Endothelial cell of umbilical vein (primary cell): ENCODE measurements at regions not wholly inside any gene's neighbourhood (a gene's known extent, or its start where the extent isn't known, plus 50 kb on each side); places are given as distances from the start of the nearest gene placed in this dataset.

Experiments
- JUN ChIP-seq: IDR thresholded peaks from 2 replicates; pipeline ENCODE4 v1.6.1; 2011; ENCODE audit warnings: borderline replicate concordance, low read depth; ENCODE audit not compliant: insufficient read length, insufficient read depth
- MYC ChIP-seq: IDR thresholded peaks from one replicate; pipeline ENCODE4 v1.6.1; 2011; ENCODE audit warnings: mild to moderate bottlenecking, low read depth, low read length
- TF ChIP-seq, protein P1 (sequence below), 2 donors: IDR thresholded peaks; 1 replicate in 1 of 2; 2 replicates in 1 of 2; pipeline ENCODE4 v1.5.1; 2011; ENCODE audit warnings: low read length in 2 of 2, mild to moderate bottlenecking in 2 of 2, moderate library complexity in 2 of 2, control low read depth in 1 of 2, inconsistent platforms in 1 of 2, low read depth in 1 of 2; ENCODE audit not compliant: insufficient read depth in 1 of 2; ENCODE audit errors: extremely low read depth in 1 of 2

DNA sequence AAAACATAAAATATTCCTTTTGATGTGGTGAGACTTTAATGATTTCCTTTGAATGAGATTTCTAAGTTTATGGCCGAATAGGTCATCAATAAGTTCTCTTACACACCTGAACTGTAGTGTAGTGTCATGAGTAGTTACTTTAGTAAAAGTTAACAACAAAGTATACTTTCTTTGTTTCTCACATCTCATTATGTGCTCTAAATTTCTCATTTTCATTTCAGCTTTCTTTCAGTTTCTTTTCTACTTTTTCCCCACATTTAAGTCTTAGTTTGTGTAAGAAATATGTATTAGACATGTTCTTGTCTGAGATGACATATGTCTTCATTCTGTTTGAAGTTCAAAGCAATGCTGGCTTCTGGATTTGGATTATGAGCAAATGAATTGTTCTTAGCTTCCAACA, 348.1 kb downstream of the ANKRD7 start:
- TF ChIP-seq, protein P1, sequence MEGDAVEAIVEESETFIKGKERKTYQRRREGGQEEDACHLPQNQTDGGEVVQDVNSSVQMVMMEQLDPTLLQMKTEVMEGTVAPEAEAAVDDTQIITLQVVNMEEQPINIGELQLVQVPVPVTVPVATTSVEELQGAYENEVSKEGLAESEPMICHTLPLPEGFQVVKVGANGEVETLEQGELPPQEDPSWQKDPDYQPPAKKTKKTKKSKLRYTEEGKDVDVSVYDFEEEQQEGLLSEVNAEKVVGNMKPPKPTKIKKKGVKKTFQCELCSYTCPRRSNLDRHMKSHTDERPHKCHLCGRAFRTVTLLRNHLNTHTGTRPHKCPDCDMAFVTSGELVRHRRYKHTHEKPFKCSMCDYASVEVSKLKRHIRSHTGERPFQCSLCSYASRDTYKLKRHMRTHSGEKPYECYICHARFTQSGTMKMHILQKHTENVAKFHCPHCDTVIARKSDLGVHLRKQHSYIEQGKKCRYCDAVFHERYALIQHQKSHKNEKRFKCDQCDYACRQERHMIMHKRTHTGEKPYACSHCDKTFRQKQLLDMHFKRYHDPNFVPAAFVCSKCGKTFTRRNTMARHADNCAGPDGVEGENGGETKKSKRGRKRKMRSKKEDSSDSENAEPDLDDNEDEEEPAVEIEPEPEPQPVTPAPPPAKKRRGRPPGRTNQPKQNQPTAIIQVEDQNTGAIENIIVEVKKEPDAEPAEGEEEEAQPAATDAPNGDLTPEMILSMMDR (IDR thresholded peaks at IDR 0.05; ENCODE audit: extremely low read depth in 1 of 2, insufficient read depth in 1 of 2, low read depth in 1 of 2, low read length in 2 of 2): no peak
- TF ChIP-seq JUN: no peak
- no peak for TF ChIP-seq MYC
